NCI-H2171 treated with DMSO at 0.1 percent for 48 hours (cell line): ENCODE measurements at regions not wholly inside any gene's neighbourhood (a gene's known extent, or its start where the extent isn't known, plus 50 kb on each side); places are given as distances from the start of the nearest gene placed in this dataset.

Experiments
- DNase-seq: peaks from one replicate; lab custom pipeline; 2025; lab: John Stamatoyannopoulos, UW

DNA sequence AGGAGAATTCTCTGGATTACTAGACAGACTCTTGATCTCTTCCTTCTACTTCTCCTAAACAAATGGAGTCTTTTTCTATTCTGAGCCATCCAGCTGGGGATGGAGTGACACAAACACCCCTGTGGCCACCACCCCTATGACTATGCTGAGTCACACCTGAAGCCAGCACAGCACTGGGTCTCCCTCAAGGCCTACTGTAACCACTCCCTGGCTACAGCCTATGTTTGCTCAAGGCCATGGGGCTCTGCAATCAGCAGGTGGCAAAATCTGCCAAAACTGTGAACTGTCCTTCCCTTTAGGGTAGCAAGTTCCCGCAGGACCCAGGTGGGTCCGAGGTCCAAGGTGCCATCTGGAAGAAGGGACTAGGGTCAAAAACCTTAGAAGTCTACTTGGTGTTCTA is 132.3 kb downstream of the TINAG start:
- DNase-seq = no peak

DNA sequence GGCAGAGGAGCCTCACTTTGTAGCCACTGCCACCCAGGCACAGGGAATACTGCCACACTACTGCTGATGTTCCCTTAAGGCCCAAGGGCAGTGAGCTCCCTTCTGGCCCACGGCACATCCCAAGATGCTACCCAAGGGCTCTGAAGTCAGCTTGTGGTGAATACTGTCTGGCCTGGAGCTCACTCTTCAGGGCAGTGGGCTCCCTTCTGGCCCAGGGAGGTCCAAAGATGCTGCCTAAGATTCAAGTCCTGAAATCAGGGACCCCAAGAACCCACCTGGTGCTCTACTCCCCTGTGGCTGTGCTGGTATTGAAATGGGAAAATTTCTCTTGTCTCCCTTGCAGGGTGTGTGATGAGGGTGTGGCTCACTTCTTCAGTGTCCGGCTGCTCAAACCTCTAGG is 132.8 kb downstream of the TINAG start:
- no peak for DNase-seq

DNA sequence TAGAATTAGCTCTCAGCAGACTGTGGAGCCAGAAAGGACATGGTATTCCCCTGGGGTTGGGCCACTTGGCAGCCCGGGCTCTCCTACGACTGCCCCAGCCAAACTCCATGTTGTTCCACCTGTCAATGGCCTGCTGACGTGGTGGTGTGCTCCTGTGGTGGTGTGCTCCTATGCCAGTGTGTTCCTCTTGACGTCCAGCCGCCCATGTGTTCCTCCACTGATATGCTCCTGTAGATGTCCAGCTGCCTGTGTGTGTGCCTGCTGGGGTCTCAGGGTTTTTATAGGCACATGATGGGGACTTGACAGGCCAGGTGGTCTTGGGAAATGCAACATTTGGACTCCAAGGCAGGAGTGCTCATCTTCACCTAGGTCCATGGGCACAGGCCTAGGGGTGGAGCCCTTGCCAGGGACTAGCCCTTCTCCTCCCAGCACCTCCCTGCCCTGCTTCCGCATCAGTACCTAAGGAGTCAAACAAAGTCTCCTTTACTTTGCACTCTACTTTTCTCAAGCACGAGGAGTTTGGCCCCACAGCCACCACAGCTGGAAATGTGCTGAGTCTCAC is 133.5 kb downstream of the TINAG start:
- no peak for DNase-seq

DNA sequence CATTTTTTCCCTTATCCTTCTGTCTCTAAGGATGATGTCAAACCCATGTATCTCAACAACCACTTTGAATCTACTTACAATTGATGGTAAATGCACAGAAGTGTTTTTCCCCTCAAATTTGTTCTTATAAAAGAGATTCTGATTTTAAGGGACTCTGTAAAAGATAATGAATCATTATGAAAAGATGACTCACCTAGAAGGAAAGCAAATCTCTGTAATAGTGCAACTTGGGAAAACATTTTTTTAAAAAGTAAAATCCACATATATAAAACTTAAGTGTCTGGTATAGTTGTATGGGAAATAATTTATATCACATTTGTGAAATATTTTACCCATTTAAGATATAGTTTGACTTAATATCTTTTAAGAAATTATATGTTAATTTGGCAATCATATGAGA is 137.0 kb downstream of the TINAG start:
- no peak for DNase-seq

DNA sequence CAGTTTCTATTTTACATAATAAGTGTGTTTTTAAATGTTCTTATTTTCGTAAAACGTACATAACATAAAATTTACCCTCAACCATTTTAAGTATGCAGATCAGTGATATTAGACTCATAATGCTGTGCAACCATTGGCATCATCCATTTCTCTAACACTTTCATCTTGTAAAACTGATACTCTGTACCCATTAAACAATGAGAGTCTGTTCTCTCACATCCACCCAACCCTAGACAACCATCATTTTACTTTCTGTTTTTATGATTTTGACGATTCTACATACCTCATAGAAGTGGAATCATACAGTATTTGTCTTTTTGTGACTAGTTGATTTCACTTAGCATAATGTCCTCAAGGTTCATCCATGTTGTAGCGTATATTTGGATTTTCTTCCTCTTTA is 140.4 kb downstream of the TINAG start:
- no peak for DNase-seq

DNA sequence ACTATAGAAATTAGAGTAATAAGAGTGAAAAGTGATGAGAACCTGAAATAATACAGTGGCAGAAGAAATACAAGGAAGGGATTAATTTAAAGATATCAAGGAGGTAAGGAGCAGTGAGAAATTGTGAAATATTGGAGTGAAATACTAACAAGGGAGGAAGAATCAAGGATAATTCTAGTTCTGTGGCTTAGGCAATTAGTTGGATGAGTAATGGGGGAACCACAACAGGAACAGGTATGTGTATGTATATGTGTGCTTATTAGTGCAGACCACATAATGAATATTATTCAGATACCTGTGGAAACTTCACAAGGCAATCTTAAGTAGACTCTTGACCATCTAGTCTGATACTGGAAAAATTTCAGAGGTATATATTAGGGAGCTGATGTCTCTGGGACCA is 143.3 kb downstream of the TINAG start:
- no peak for DNase-seq

DNA sequence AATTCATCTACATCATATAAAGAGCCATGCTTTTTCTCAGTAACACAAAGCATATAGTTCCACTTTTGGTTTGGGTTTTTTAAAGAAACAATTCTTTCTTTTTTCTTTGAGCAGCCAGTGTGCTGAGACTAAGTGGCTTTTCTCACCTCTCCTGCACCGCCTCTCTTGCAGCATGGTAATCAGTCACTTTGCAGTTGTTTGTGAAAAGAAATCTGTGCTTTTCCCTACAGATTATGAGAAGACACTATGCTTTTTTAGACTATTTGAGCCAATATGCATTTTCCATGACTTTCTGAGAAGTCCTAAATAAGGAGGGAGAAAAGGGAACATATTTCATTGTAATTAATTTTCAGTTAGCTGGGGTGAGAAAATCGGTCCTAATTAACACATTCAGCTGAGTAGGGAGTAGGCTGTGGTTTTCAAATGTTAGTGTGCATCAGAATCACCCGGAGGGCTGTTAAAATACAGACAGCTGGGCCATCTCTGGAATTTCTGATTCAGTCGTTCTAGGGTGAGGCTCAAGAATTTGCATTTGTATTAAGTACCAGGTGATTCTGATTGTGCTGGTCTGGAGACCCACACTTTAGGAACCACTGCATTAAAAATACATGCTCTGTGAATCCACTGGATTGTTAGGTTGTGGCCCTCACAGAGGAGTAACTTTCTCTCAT is 155.2 kb downstream of the TINAG start:
- DNase-seq = no peak

DNA sequence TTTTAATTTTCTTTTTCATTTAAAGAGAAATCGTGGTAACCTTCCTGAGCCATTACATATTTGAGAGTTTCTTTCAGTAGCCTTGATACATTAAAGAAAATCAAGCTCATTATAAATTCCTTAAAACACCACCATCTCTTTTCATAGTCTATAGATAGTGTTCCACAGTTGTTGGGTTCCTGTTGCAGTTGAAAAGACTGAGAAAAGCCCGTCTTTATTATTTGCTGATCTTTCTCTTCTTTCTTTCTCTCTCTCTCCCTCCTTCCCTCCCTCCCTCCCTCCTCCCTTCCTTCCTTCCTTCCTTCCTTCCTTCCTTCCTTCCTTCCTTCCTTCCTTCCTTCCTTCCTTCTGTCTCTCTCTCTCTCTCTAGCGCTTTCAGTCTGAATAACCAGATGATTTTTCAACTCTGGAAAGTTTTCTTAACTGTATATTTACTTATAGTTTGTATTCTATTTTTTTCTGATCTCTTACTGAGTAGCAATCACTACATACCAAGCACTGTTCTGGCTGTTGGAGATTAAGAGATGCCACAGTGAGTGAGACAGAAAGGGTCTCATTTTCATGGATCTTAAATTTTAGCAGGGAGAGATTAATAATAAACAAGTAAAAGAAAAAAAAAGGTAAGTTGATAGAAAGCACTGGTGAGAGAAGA is 157.5 kb downstream of the TINAG start:
- no peak for DNase-seq

DNA sequence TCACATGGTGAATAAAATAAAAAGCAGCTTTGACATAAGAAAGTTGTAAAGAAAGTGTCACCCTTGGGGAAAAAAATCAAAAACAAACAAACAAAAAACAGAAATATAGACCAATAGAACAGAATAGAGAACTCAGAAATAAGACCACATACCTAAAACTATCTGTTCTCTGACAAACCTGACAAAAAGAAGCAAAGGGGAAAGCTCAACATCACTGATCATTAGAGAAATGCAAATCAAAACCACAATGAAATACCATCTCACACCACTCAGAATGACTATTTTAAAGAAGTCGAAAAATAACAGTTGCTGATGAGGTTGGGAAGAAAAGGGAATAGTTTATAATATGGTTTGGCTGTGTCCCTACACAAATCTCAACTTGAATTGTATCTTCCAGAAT is 159.1 kb downstream of the TINAG start:
- DNase-seq = no peak

DNA sequence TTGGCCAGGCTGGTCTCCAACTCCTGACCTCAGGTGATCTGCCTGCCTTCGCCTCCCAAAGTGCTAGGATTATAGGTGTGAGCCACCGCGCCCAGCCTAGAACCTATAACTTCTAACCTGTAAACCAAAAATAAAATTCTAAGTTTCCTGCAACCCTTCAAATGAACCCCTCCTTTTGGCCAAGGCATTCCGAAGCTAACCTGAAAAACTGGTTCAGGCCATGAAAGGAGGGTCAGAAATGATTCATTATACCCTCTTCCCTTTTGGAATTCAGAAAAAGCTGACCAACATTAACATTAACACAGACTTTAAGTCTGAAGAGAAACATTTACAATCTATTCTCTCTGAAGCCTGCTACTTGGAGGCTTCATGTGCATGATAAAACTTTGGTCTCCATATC is 165.1 kb downstream of the TINAG start:
- no peak for DNase-seq

DNA sequence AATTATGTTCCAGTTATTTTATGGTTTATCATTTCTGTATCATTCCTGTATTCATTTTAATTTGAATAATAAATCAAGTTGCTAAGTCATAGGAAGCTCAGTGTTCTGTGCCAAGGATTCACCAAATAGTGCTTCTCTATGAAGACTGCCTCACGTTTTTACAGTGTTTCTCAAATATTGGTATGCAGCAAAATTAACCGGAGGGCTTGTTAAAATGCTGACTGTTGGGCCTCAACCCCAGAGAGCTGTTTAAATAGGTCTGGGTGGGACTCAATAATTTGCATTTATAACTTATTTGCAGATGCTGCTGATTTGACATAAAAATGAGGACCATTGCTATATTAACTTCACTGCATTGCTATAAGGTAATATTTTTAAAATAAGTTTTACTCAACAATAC is 166.7 kb downstream of the TINAG start:
- no peak for DNase-seq

DNA sequence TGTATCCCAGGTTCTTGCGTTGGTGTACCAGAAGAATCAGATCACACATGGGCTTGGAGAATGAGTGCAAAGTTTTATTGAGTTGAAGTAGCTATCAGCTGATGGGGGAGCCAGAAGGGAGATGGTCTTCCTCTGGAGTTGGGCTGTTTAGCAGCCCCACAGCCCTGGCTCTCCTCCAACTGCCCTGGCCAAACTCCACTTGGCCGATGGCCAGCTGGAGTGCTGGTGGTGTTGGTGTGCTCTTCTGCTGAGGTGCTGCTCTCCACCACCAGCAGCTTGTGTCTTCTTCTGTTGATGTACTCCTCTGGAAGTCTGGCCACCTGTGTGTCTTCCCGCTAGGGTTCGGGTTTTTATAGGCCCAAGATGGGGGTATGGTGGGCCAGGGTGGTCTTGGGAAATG is 172.8 kb downstream of the TINAG start:
- DNase-seq = no peak

DNA sequence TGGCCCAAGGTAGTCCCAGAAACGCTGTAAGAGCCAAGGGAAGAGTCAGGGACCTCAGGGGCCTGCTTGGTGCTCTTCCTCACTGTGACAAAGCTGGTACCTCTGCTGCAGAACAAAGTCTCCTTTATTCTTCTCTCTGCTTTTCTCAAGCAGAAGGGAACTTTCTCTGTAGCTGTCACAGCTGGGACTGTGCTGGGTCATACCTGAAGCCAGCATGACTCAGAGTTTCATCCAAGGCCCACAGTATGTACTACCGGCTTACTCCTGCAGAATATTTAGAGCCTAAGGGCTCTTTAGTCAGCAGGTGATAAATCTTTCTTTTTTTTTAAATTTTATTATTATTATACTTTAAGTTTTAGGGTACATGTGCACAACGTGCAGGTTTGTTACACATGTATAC is 183.2 kb downstream of the TINAG start:
- DNase-seq = no peak

DNA sequence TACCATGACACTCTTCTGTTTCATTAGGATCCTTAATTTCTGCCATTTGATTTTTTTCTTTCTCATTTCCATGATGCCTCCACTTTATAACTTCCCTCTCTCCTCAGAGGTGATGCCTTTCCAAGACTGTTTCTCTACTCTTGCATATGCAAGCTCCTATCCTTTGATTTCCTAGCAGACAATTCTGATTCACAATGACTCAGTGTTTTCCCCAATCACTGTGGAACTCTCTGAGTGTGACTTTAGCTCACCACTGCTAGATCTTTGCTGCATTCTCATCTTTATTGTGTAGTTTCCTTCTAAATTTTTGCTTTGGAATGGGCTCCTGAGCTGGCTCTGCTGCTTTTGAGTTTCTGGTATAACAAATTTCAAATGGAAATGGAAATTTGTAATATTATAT is 184.9 kb downstream of the TINAG start:
- DNase-seq = no peak

DNA sequence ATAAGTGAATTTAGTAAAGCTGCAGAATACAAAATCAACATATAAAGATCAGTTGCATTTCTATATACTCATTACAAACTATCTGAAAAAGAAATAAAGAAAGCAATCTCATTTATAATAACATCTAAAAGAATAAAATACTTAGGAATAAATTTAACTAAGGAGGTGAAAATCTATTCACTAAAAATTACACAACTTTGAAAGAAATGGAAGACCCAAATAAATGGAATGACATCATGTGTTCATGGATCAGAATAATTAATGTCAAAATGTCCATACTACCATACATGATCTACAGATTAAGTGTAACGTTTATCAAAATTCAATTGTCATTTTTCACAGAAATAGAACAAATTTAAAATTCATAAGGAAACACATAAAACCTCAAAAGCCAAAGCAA is 194.9 kb downstream of the TINAG start:
- no peak for DNase-seq

DNA sequence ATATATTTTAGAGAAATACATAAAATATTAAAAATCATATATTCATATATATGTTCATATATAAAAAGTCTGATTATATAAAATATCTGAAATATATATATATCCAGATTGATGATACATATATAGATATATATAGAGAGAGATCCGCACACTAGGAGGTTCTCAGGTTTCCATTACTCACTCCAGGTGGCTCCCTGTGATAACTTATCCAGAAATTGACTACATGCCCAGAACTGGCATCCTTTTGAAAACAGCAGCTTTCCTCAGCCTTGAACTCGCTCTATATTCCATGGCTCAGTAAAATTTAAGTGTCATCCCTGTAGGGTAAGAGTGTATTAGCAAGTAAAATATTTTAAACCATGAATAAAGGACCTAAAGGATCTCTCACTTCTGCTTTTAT is 206.8 kb downstream of the TINAG start:
- DNase-seq = peak; percentile 67

DNA sequence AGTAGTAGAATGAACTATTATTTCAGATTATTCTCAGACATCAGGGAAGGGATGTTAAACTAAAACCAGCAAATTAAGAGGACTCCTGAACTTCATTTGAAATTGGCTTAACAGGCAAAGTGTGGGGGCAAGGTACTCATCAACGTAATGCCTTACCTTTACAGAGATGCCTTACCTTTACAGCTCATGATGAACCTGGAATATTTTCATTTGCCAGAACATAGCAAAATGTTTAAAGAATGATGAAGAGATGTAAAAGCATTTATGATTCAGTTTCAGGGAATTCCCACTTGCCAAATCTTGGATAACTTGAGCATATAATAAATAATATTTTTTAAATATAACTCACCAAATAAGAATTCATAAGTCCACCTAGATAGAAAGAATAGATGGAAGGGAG is 207.5 kb downstream of the TINAG start:
- DNase-seq = no peak

DNA sequence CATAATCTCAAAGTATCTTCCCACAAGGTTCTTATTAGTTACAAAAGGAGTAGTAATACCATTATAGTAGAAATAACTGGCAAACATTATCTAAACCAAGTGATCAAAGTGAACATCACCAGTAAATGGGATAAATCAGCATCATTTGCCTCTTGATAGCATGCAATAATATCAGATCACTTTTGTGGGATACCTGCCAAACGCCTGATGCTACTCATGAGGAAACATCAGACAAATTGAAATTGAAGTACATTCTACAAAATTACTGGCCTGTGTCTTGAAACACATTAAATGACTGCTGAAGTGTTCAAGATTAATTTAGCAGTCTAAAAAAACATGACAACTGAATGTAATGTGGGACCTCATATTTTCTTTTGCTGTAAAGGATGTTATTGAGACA is 208.1 kb downstream of the TINAG start:
- DNase-seq = peak; percentile 47

DNA sequence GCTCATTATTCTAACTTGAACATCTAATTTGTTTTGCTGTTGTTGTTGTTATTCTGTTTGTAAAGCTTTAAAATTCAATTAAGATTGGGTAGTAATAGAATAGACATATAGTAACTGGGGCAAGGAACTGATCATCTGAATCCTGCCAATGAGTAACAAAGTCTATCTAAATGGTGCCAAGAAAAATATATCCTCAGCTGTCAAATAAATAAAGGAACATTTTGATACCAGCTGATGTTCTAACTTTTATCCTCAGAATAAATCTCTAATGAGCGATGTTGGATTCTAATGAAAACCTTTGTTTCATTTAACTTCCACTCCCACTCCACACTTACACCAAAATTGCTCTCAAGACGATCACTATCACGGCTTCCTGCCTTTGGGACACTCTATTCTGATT is 210.9 kb downstream of the TINAG start:
- DNase-seq = no peak

DNA sequence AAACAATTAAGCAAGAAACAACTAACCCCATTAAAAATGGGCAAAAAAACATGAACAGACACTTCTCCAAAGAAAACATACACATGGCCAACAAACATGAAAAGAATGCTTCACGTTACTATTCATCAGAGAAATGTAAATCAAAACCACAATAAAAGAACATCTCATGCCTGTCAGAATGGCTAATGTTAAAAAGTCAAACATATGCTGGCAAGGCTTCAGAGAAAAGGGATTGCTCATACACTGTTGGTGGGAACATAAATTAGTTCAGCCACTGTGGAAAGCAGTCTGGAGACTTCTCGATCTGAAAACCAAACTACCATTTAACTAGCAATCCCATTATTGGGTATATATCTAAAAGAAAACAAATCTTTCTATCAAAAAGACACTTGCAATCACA is 217.5 kb downstream of the TINAG start:
- DNase-seq = no peak

DNA sequence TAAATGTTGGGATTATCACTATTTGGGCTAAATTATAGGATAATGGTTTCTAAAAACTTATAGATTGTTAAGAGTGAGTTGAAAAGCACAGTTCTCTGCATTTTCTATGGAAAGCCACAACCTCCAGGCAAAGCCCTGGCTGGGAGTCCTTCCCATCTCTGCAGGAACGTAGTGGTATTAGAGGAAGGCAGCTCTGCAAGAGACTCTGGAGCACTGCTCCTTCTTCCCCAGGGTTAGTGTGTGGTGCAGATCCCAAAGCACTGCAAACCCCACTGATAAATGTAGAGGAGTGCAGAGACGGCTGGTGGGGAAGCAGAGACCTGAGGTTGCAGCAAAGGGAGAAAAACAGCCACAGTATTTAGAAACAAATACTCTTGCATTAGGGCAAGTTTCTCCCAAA is 225.3 kb downstream of the TINAG start:
- no peak for DNase-seq

DNA sequence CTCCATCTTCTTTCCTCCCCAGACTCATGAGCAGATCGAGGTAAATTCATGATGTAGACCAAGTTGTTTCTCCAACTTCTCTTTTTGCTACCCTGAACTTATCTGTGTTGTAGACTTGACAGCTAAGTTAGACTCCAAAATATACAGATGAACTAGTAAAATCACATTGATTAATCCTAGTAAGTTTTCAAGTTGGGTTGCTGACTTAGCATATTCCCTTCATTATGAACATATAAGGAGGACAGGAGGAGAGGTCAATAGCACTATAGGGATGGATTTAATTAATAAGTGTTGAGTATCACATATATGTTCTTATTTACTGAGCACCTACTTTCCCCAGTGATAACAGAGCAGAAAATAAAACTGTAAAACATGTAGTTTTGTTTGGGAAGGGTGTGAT is 227.3 kb downstream of the TINAG start:
- DNase-seq = no peak

DNA sequence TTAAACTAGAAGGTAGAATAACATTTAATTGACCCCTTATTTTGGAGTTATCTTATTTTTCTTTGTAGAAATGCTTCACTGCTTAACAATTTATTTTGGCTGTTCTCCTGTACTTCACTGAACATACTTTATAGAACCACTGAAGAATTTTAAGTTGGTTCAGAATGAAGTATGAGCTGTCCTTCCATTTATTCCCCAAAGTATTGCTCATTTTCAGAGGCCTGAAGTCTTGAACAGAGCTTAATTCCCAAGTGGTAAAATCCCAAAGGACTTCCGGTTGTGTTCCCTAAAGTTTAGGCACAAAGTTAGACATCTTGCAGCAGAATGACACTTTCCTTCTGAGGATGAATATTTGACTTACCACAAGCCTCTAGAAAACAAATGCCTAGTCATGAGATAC is 233.3 kb downstream of the TINAG start:
- DNase-seq = no peak

DNA sequence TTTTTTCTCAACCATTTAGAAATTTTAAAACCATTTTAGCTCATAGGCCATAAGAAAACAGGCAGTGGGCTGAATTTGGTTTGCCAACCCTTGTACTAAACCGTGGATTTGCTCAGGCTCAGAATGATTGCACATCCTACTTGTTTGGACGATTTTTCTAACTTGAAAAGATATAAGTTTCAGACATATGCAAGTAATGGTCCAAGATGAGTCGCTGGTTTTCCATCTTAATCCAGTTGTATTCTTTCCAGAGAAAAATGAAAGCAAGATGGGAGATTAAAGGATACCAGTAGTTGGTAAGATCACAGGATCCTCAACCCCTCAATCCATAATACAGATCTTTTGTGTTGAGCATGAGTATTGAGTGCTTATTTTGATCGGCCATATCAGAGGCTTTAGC is 250.9 kb downstream of the TINAG start:
- no peak for DNase-seq
